ENCODE measurements at regions not wholly inside any gene's neighbourhood (a gene's known extent, or its start where the extent isn't known, plus 50 kb on each side); places are given as distances from the start of the nearest gene placed in this dataset.

DNA sequence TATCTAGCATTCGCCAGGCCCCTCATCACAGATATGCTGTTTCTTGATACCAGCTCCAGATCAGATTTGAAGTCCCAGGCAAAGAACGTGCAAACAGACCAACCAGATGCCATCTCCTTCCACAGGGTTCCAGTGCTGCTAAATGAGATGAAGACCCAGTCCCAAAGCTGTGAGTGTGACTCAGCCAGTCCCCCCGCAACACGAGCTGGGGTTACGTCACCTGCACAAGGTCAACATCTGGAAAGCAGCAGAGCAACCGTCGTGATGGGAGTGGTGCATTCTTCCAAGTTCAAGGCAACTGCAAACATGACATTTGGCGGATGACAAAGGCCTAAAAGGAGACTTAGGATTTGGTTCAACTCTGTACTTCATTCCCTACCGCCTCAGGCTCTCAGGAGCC is 69.6 kb upstream of the TIAM1 start:
- DNase-seq (ENCODE audit: extremely low read depth, low read depth): no peak
- TF ChIP-seq, protein P1, sequence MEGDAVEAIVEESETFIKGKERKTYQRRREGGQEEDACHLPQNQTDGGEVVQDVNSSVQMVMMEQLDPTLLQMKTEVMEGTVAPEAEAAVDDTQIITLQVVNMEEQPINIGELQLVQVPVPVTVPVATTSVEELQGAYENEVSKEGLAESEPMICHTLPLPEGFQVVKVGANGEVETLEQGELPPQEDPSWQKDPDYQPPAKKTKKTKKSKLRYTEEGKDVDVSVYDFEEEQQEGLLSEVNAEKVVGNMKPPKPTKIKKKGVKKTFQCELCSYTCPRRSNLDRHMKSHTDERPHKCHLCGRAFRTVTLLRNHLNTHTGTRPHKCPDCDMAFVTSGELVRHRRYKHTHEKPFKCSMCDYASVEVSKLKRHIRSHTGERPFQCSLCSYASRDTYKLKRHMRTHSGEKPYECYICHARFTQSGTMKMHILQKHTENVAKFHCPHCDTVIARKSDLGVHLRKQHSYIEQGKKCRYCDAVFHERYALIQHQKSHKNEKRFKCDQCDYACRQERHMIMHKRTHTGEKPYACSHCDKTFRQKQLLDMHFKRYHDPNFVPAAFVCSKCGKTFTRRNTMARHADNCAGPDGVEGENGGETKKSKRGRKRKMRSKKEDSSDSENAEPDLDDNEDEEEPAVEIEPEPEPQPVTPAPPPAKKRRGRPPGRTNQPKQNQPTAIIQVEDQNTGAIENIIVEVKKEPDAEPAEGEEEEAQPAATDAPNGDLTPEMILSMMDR (IDR thresholded peaks at IDR 0.05; ENCODE audit: low read depth, low read length): no peak

DNA sequence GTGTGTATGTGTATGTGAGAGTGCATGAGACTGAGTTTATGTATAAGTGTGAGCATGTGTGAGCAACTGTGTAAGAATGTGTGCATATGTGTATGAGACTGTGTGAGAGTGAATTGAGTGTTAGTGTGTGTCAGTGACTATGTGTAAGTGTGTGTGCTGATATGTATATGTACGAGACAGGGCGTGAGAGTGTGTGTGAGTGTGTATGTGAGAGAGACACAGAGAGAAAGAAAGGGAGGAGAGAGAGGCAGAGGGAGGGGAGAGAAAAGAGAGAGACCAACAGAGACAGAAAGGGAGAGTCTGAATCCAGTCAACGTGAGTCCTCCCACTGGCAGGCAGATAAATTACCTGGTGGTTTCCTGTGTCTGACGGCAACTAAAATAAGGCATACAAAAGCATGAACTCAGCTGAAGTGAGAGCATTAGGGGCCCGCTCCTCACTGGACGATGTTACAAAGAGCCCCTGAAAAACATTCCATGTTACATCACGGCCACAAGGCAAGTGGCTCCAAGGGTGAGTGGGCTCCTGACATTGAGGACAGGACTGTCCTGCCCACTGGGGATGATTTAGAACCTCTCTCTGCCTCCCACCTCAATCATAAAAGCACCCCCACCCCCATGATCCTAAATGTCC is 66.6 kb upstream of the TIAM1 start:
- TF ChIP-seq, protein P1 (IDR thresholded peaks at IDR 0.05; ENCODE audit: low read depth, low read length): no peak
- DNase-seq (ENCODE audit: extremely low read depth, low read depth): no peak

DNA sequence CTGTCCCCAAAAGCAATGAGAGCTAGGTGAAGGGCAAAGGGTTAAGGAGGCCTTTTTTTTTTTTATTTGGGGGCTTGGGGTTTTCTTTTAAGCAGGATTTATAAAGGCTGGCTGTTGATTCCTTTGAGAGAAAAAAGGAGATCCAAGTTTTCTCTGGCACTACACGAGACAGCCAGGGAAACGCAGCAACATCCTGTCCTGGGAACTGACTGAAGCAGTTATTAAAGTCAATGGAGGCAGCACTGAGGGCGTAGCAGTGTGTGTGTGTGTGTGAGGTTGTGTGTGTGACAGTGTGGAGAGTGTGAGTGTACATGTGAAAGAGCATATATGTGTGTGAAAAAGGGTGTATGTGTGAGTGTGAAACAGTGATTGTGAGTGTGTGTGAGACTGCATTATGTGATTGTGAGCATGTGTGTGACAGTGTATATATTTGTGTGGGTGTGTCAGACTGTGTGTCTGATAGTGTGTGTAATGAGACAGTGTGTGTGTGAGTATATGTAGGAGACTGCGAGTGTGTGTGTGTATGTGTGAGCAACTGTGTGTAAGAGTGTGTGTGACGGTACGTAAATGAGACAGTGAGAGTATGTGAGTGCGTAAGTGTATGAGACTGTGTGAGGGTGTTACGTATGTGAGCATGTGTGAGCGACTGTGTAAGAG is 65.9 kb upstream of the TIAM1 start:
- no peak for DNase-seq (ENCODE audit: extremely low read depth, low read depth)
- TF ChIP-seq, protein P1 (IDR thresholded peaks at IDR 0.05; ENCODE audit: low read depth, low read length): no peak

DNA sequence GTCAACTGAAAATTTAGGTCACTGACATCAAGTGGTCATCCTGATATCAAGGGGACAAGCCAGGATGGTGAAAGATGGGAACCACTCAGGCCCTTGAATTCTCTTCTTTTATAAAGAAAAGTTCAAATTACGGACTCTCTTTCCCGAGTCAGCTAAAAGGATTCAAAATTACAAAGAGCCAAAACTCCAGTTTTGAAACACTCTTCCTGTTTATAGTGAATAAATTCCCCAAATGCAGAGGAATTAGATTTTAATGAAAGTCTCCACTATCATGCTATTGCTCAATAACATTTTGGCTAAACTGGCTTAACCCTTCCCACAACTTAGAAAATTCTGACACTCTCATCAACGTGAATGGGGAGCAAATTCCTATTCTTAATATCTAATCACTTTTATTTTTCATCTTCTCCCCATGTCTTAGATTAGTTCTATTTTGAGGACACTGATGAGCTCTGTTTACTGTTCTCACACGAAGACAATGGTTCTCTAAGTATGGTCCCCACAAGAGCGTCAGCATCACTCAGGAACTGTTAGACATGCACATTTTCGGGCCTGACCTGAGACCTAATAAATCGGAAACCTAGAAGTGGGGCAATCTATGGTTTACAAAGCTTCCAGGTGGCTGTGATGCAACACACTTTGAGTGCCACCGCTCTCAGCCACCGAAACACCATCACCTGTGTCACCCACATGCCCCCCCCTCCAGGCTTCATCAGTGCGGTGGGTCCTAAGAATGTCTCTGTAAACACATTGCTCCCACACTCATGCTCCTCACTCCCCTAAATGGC is 64.4 kb upstream of the TIAM1 start:
- no peak for DNase-seq (ENCODE audit: extremely low read depth, low read depth)
- TF ChIP-seq, protein P1 (IDR thresholded peaks at IDR 0.05; ENCODE audit: low read depth, low read length): no peak

DNA sequence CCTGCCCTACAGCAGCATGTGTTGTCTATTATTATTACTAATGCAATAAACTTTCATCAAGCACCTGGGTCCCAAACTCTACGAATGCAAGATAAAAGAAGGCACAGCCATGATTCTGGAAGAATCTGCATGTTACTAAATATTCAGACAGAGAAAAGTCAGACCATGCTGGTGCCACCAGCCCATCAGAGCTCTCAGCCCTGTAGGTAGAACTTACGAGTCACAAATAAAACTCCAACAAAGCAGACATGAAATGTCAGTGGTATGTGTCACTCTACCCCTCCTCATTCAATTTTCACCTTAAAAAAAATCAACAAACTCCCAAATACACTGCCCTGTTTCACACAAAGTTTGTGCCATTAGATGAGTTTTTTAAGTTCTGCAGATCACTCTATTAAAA is 62.4 kb upstream of the TIAM1 start:
- TF ChIP-seq, protein P1 (IDR thresholded peaks at IDR 0.05; ENCODE audit: low read depth, low read length): no peak

DNA sequence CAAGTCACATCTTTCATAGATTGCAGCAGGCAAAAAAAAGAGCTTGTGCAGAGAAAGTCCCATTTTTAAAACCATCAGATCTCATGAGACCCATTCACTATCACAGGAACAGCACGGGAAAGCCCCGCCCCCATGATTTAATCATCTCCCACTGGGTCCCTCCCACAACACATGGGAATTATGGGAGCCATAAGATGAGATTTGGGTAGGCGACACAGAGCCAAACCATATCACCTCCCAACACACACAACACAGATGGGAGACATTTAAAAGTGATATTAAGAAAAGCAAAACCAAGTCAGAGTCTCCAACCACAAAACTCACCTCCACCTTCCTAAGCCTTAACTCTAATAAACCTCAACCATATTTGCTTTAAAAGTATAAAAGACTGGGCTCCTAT is 61.5 kb upstream of the TIAM1 start:
- TF ChIP-seq, protein P1 (IDR thresholded peaks at IDR 0.05; ENCODE audit: low read depth, low read length): no peak
- DNase-seq (ENCODE audit: extremely low read depth, low read depth): no peak

More for the DNA sequence above, 62.4 kb upstream of the TIAM1 start:
- DNase-seq (ENCODE audit: extremely low read depth, low read depth): no peak
